PC-3 (cell line): ENCODE measurements at regions not wholly inside any gene's neighbourhood (a gene's known extent, or its start where the extent isn't known, plus 50 kb on each side); places are given as distances from the start of the nearest gene placed in this dataset.

ENCODE experiments used
- EZH2 ChIP-seq: fragments of 300-600 bp; sonication (generic); IDR thresholded peaks from one replicate; pipeline ENCODE4 v1.6.1; 2017; ENCODE audit warnings: antibody characterized with exemption, mild to moderate bottlenecking, low read length; ENCODE audit not compliant: unreplicated experiment
- EZH2phosphoT487 ChIP-seq: fragments of 300-600 bp; sonication (generic); IDR thresholded peaks from 2 replicates; pipeline ENCODE4 v1.6.1; 2018; ENCODE audit warnings: mild to moderate bottlenecking, antibody characterized with exemption, low read length, borderline replicate concordance
- TF ChIP-seq, protein P1 (sequence below): fragments of 300-600 bp; sonication (generic); conservative IDR thresholded peaks from 2 replicates; pipeline ENCODE4 v1.5.1; 2017; ENCODE audit warnings: antibody characterized with exemption, low read depth, mild to moderate bottlenecking, low read length

DNA sequence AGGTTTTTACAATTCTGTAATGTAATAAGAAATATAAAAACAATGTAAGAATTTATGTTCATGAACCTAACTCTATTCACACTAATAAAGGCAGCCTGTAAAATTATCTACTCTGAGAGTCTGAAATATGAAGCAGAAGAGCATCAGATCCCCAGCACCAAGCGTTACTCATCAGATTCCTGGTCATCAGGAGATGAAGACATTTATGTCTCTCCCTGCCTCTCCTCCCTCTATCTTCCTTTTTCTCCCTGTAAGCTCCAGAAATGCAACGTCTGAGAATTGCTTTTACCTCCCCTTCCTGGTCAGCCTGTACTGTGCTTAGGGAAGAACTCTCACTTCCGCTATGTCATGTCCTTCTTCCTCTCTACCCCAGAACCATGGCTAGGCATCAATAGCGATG is 114.4 kb upstream of the SLIT3 start:
- TF ChIP-seq EZH2phosphoT487 (no peak), EZH2 (no peak)
- TF ChIP-seq, protein P1, sequence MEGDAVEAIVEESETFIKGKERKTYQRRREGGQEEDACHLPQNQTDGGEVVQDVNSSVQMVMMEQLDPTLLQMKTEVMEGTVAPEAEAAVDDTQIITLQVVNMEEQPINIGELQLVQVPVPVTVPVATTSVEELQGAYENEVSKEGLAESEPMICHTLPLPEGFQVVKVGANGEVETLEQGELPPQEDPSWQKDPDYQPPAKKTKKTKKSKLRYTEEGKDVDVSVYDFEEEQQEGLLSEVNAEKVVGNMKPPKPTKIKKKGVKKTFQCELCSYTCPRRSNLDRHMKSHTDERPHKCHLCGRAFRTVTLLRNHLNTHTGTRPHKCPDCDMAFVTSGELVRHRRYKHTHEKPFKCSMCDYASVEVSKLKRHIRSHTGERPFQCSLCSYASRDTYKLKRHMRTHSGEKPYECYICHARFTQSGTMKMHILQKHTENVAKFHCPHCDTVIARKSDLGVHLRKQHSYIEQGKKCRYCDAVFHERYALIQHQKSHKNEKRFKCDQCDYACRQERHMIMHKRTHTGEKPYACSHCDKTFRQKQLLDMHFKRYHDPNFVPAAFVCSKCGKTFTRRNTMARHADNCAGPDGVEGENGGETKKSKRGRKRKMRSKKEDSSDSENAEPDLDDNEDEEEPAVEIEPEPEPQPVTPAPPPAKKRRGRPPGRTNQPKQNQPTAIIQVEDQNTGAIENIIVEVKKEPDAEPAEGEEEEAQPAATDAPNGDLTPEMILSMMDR: no peak
